Endothelial cell of umbilical vein (primary cell): ENCODE measurements at regions not wholly inside any gene's neighbourhood (a gene's known extent, or its start where the extent isn't known, plus 50 kb on each side); places are given as distances from the start of the nearest gene placed in this dataset.

Experiments used
- CTCF ChIP-seq, 2 donors: IDR thresholded peaks; 1 replicate in 1 of 2; 2 replicates in 1 of 2; pipeline ENCODE4 v1.5.1; 2011; ENCODE audit warnings: low read length in 2 of 2, mild to moderate bottlenecking in 2 of 2, moderate library complexity in 2 of 2, control low read depth in 1 of 2, inconsistent platforms in 1 of 2, low read depth in 1 of 2; ENCODE audit not compliant: insufficient read depth in 1 of 2; ENCODE audit errors: extremely low read depth in 1 of 2
- MAX ChIP-seq: IDR thresholded peaks from 2 replicates; pipeline ENCODE4 v1.6.1; 2011; ENCODE audit not compliant: insufficient read depth, insufficient read length

- TF ChIP-seq MAX (no peak), CTCF (IDR thresholded peaks at IDR 0.05; ENCODE audit: extremely low read depth in 1 of 2, insufficient read depth in 1 of 2, low read depth in 1 of 2, low read length in 2 of 2) (no peak)
These were observed 526.7 kb downstream of the FUT8 start for GRCh38 chr14:65939184-65939583.
